ENCODE measurements at regions not wholly inside any gene's neighbourhood (a gene's known extent, or its start where the extent isn't known, plus 50 kb on each side); places are given as distances from the start of the nearest gene placed in this dataset.

DNA sequence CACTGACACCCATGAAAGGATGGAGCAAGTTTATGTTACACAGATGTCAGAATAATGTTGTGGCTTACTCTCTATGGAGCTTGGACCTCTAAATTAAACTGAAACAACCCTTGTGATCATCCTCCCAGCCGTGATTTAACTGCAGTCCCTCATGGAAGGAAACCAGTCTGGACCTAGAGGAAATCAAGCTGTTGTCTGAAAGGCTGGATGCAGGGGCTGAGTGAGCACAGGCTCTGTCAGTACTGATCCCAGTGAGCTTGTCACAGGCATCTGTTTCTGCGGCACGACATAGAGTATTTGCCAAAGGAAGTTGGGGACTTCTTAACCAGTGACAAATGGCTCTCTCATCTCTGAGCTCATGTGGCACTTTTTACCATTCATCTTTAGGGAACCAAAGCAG, 282.9 kb upstream of the MAP3K1 start:
- Histone ChIP-seq H3K4me3 (ENCODE audit: low read length, poor library complexity, severe bottlenecking) (no peak overlapping the region), H3K9me3 (ENCODE audit: insufficient read depth, low read depth, low read length) (no peaks in the 10 kb centered on the region), H3K4me1 (ENCODE audit: insufficient read depth, low read length, poor library complexity, severe bottlenecking) (no peaks in the 10 kb centered on the region), H3F3A (ENCODE audit: low read depth) (no peaks in the 10 kb centered on the region), H4K20me1 (ENCODE audit: insufficient read depth, low read length, poor library complexity, severe bottlenecking) (no peaks in the 10 kb centered on the region), H3K79me2 (ENCODE audit: insufficient read depth, low read length) (no peaks in the 10 kb centered on the region), H3K9ac (ENCODE audit: low read depth, low read length, poor library complexity, severe bottlenecking) (no peak overlapping the region), H3K27me3 (ENCODE audit: insufficient read depth, low read length, poor library complexity, severe bottlenecking) (no peaks in the 10 kb centered on the region), H2AFZ (ENCODE audit: low read length) (no peak overlapping the region), H3K36me3 (ENCODE audit: insufficient read depth, low read length) (no peaks in the 10 kb centered on the region), H3K9me2 (replicated peaks; ENCODE audit: low read depth, low read length) (no peaks in the 10 kb centered on the region), H3K4me2 (ENCODE audit: low read depth, low read length, poor library complexity, severe bottlenecking) (no peak overlapping the region)
- TF ChIP-seq EZH2phosphoT487 (IDR thresholded peaks at IDR 0.05; ENCODE audit: borderline replicate concordance) = no peak

GRCh38 chr5:56530626-56531138, 284.7 kb upstream of the MAP3K1 start:
- H3K4me1 ChIP-seq (ENCODE audit: insufficient read depth, low read length, poor library complexity, severe bottlenecking) = no peaks in the 10 kb centered on the region

DNA sequence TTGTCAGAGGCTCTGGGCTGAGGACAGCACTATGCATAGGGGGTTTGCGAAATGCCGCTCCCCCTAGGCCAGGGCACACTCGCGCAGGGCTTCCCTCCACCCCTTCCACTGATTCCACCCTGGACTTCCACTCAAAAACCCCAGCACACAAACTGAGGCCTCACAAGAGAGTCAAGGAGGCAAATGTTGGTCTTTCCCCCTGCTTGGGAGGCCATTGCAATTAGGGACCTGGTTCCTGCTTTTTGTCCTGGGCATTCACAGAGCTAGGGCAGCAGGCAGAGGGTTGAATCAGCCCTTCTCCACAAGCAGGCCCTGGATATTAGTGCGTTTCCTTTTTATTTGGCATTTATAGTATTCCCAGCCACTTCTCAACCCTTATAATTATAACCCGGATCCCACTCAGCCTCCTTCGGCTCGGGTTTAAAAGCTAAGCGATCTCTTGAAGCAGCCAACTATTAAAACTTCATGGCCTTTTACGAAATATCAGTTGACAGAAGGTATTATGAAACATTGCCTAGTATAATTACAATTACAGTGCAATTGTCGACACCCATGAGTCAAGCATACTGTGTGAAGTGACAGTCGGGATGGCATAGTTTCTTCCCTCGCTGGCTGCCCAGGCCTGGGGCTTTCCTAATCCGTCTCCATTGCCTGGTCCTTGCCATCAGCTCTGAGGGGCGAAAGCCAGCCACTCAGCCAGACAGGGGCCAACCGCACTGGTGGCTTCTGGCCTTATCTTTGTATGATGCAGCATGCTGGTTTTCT, 285.5 kb upstream of the MAP3K1 start:
- no peak for TF ChIP-seq EZH2phosphoT487 (IDR thresholded peaks at IDR 0.05; ENCODE audit: borderline replicate concordance)
- TF ChIP-seq CTCF (conservative IDR thresholded peaks at IDR 0.05; ENCODE audit: low read length) = no peak
- Histone ChIP-seq H3K4me3 (ENCODE audit: low read length, poor library complexity, severe bottlenecking) (no peak overlapping the region), H3K4me2 (ENCODE audit: low read depth, low read length, poor library complexity, severe bottlenecking) (no peak overlapping the region), H3K79me2 (ENCODE audit: insufficient read depth, low read length) (no peaks in the 10 kb centered on the region), H3K27me3 (ENCODE audit: insufficient read depth, low read length, poor library complexity, severe bottlenecking) (no peaks in the 10 kb centered on the region), H3K9me2 (replicated peaks; ENCODE audit: low read depth, low read length) (no peaks in the 10 kb centered on the region), H2AFZ (ENCODE audit: low read length) (no peak overlapping the region), H3K9ac (ENCODE audit: low read depth, low read length, poor library complexity, severe bottlenecking) (no peak overlapping the region), H3K36me3 (ENCODE audit: insufficient read depth, low read length) (no peaks in the 10 kb centered on the region), H3F3A (ENCODE audit: low read depth) (no peaks in the 10 kb centered on the region), H3K9me3 (ENCODE audit: insufficient read depth, low read depth, low read length) (no peaks in the 10 kb centered on the region), H3K4me1 (ENCODE audit: insufficient read depth, low read length, poor library complexity, severe bottlenecking) (no peaks in the 10 kb centered on the region), H4K20me1 (ENCODE audit: insufficient read depth, low read length, poor library complexity, severe bottlenecking) (no peaks in the 10 kb centered on the region)

More at GRCh38 chr5:56530626-56531138, 284.7 kb upstream of the MAP3K1 start:
- Histone ChIP-seq H2AFZ (ENCODE audit: low read length) (no peak overlapping the region), H3K79me2 (ENCODE audit: insufficient read depth, low read length) (no peaks in the 10 kb centered on the region), H3K9me2 (replicated peaks; ENCODE audit: low read depth, low read length) (no peaks in the 10 kb centered on the region), H3K27me3 (ENCODE audit: insufficient read depth, low read length, poor library complexity, severe bottlenecking) (no peaks in the 10 kb centered on the region), H4K20me1 (ENCODE audit: insufficient read depth, low read length, poor library complexity, severe bottlenecking) (no peaks in the 10 kb centered on the region), H3K9me3 (ENCODE audit: insufficient read depth, low read depth, low read length) (no peaks in the 10 kb centered on the region), H3K9ac (ENCODE audit: low read depth, low read length, poor library complexity, severe bottlenecking) (no peak overlapping the region), H3K36me3 (ENCODE audit: insufficient read depth, low read length) (no peaks in the 10 kb centered on the region), H3F3A (ENCODE audit: low read depth) (no peaks in the 10 kb centered on the region), H3K4me2 (ENCODE audit: low read depth, low read length, poor library complexity, severe bottlenecking) (no peak overlapping the region), H3K4me3 (ENCODE audit: low read length, poor library complexity, severe bottlenecking) (no peak overlapping the region)
- no peak for TF ChIP-seq CTCF (conservative IDR thresholded peaks at IDR 0.05; ENCODE audit: low read length)
- no peak for TF ChIP-seq EZH2phosphoT487 (IDR thresholded peaks at IDR 0.05; ENCODE audit: borderline replicate concordance)

Measured in Loucy (cell line).